ENCODE measurements at regions not wholly inside any gene's neighbourhood (a gene's known extent, or its start where the extent isn't known, plus 50 kb on each side); places are given as distances from the start of the nearest gene placed in this dataset.

GRCh38 chr15:38112406-38112805 is 140.2 kb upstream of the SPRED1 start:
- no peak overlapping the region for H3K4me3 ChIP-seq (replicated peaks in 1 of 2; ENCODE audit: low read depth in 1 of 2, low read length in 2 of 2)
- intact Hi-C loops (cut with micrococcal nuclease): no loop called here
- DNase-seq (ENCODE audit: low read depth, low spot score): no peak
- no peak for TF ChIP-seq SRF (IDR thresholded peaks at IDR 0.05; ENCODE audit: low read depth)
- TF ChIP-seq SIN3A (IDR thresholded peaks at IDR 0.05; ENCODE audit: low read depth): no peak
- no peak for TF ChIP-seq POLR2A (IDR thresholded peaks at IDR 0.05; ENCODE audit: borderline replicate concordance, extremely low read depth, insufficient read depth, insufficient read length)
- no peak for TF ChIP-seq ZNF274 (IDR thresholded peaks at IDR 0.05; ENCODE audit: low read depth, low read length)
- TF ChIP-seq REST (IDR thresholded peaks at IDR 0.05; ENCODE audit: low read depth): no peak
- no peaks in the 10 kb centered on the region for H3K9me3 ChIP-seq (ENCODE audit: control insufficient read depth in 1 of 2, insufficient read depth in 1 of 2, low read depth in 1 of 2, low read length in 2 of 2)
- ATAC-seq: no peak
- no peak overlapping the region for H3K9ac ChIP-seq (ENCODE audit: low read length)
- POLR2A ChIA-PET: no interaction called here
- no peaks in the 10 kb centered on the region for H4K20me1 ChIP-seq (ENCODE audit: insufficient read depth)
- H3K27ac ChIP-seq (ENCODE audit: low read depth, low read length): no peak overlapping the region
- CTCF ChIA-PET: no interaction called here
- no peaks in the 10 kb centered on the region for H3K36me3 ChIP-seq (ENCODE audit: control insufficient read depth in 1 of 2, insufficient read depth in 2 of 2, low read length in 2 of 2)
- H3K9me2 ChIP-seq (ENCODE audit: insufficient read depth): no peaks in the 10 kb centered on the region
- H3K4me2 ChIP-seq (ENCODE audit: low read length): no peak overlapping the region
- BruUV-seq (replicated peaks): no TSS peak
- no peaks in the 10 kb centered on the region for H3K27me3 ChIP-seq (ENCODE audit: insufficient read depth, low read length)
- H3K79me2 ChIP-seq (ENCODE audit: insufficient read depth, low read length): no peaks in the 10 kb centered on the region
- H2AFZ ChIP-seq (ENCODE audit: low read depth, low read length, poor library complexity, severe bottlenecking): no peak overlapping the region
- RAD21 ChIA-PET (ENCODE audit: low non-redundant PET in 1 of 2, low total read pairs in 2 of 2, uncharacterized antibody in 2 of 2, unreplicated experiment in 2 of 2): no interaction called here
- H3K4me1 ChIP-seq (ENCODE audit: control insufficient read depth in 1 of 2, insufficient read depth in 2 of 2, low read length in 2 of 2): no peaks in the 10 kb centered on the region

- Histone ChIP-seq H3K27ac (ENCODE audit: low read depth, low read length) (no peak overlapping the region), H2AFZ (ENCODE audit: low read depth, low read length, poor library complexity, severe bottlenecking) (no peak overlapping the region), H3K9me2 (ENCODE audit: insufficient read depth) (no peaks in the 10 kb centered on the region), H3K9me3 (ENCODE audit: control insufficient read depth in 1 of 2, insufficient read depth in 1 of 2, low read depth in 1 of 2, low read length in 2 of 2) (no peaks in the 10 kb centered on the region), H4K20me1 (ENCODE audit: insufficient read depth) (no peaks in the 10 kb centered on the region), H3K79me2 (ENCODE audit: insufficient read depth, low read length) (no peaks in the 10 kb centered on the region), H3K4me3 (replicated peaks in 1 of 2; ENCODE audit: low read depth in 1 of 2, low read length in 2 of 2) (no peak overlapping the region), H3K36me3 (ENCODE audit: control insufficient read depth in 1 of 2, insufficient read depth in 2 of 2, low read length in 2 of 2) (no peaks in the 10 kb centered on the region), H3K4me2 (ENCODE audit: low read length) (no peak overlapping the region), H3K4me1 (ENCODE audit: control insufficient read depth in 1 of 2, insufficient read depth in 2 of 2, low read length in 2 of 2) (peaks cover 0 to 3% of the 10 kb centered on the region in 2 experiments; a peak in 1 of 4 replicates), H3K9ac (ENCODE audit: low read length) (no peak overlapping the region), H3K27me3 (ENCODE audit: insufficient read depth, low read length) (no peaks in the 10 kb centered on the region)
- ChIA-PET CTCF (no interaction called here), POLR2A (no interaction called here), RAD21 (ENCODE audit: low non-redundant PET in 1 of 2, low total read pairs in 2 of 2, uncharacterized antibody in 2 of 2, unreplicated experiment in 2 of 2) (no interaction called here)
- ATAC-seq (no peak), DNase-seq (ENCODE audit: low read depth, low spot score) (no peak)
- no peak for TF ChIP-seq ZFX (IDR thresholded peaks at IDR 0.05)
- TF ChIP-seq ELF1 (IDR thresholded peaks at IDR 0.05; ENCODE audit: borderline replicate concordance, low read depth): no peak
- TF ChIP-seq SRF (IDR thresholded peaks at IDR 0.05; ENCODE audit: low read depth): no peak
- TF ChIP-seq POLR2A (IDR thresholded peaks at IDR 0.05; ENCODE audit: borderline replicate concordance, extremely low read depth, insufficient read depth, insufficient read length): no peak
- no peak for TF ChIP-seq ATF3 (IDR thresholded peaks at IDR 0.05)
- TF ChIP-seq CTCF (IDR thresholded peaks at IDR 0.05 in 2 of 3, conservative IDR thresholded peaks at IDR 0.05 in 1 of 3; ENCODE audit: borderline replicate concordance in 1 of 3, insufficient read depth in 1 of 3, low read depth in 2 of 3, low read length in 2 of 3): no peak
- TF ChIP-seq TCF7L2 (IDR thresholded peaks at IDR 0.05; ENCODE audit: borderline replicate concordance, extremely low read depth, insufficient read depth, insufficient read length): no peak
- intact Hi-C loops (cut with micrococcal nuclease): no loop called here
- no TSS peak for BruUV-seq (replicated peaks)
Observed at GRCh38 chr15:38115121-38115520, 137.5 kb upstream of the SPRED1 start.

All from HCT116 (cell line).